DMS114 treated with DMSO at 0.1 percent for 48 hours (cell line): ENCODE measurements at regions not wholly inside any gene's neighbourhood (a gene's known extent, or its start where the extent isn't known, plus 50 kb on each side); places are given as distances from the start of the nearest gene placed in this dataset.

Experiments
- DNase-seq: peaks from one replicate; lab custom pipeline; 2025; ENCODE audit not compliant: unreplicated experiment; lab: John Stamatoyannopoulos, UW

DNA sequence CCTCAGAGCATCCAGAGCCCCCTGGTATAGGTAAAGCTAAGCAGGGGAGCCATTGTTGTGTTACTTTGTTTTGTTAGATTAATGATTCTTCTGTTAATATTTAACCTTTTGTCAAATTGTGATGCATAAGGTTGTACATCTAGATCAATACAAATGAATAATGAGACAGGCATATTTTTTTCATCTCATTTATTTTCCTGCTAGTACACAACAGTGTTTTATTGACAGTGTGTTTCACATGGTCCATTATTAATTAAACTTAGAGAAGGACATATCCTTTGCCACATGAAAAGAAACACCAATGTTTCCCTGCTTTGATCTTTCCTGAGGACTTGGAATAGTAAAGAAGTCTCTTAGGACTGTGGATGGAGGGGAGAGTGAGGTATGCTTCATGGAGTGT lies 543.6 kb upstream of the CFAP20DC start:
- DNase-seq = no peak

DNA sequence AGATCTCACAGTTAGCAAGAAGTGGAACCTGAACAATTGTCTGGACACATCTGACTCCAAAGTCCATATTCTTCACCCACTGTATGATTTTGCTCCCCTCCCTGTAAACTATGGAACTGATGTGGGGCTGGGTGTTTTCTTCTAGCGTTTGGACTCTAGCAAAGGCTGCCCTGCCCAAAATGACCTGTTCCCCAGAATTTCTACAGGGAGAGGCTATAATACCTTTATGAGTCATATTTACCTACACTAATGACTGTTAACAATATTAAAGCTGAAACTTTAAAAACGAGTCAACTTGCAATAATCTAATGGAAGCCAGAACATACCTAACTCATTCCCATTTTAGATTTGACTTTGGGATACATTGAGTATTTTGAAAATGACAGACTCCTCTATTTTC lies 531.2 kb upstream of the CFAP20DC start:
- DNase-seq = no peak

DNA sequence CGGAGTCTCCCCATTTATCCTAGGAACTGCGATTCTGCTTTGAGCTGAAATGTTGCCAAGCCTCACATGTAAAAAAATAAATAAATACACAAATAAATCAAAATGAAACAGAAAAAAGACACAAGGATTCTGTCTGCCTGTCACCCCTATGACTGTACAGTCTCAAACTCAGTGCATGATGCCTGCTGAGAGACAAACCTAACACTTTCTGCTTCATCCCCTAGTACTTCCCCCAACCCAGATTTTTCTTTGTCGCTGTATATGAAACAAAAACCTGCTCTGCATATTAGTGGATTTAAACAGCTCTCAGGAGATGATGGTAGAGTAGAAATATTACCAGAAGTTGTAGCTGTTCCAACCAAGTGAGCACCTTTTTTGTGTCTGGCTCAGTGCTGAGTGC lies 530.7 kb upstream of the CFAP20DC start:
- no peak for DNase-seq

DNA sequence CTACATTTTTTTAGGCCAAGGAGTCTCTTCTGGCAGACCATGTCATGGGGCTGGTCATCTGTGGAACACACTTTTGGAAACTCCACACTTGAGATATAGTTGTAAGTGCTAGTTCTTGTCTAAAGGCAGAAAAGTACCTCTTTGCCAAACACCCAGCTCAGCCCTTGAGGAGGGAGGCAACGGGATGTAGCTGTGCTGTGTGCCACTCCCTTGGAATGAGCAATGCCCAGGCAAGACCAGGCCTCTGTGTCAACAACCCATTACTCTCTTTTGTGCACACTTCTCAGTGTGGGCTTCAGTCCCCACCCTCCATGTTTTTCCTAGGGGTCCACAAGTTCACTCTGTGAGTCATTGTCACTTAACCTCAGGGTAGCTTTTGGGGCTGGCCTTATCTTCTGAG lies 528.3 kb upstream of the CFAP20DC start:
- DNase-seq = no peak

DNA sequence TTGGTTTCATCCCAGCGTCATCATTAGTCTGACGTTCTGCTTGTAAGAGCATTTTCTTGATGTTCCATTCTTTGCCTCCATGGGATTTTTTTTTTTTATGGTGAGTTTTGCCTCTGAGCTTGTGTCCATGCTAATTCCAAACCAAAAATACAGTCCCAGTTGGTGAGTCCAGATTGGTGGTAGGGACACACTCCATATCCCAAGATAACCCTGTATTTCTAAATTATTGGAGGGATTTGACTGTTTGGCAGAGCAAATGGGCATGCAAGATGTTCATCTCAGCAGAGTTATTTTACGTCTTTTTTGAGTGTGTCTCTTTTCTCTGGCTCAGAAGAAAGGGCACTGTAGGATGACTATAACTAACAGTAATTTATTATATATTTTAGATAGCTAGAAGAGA lies 526.8 kb upstream of the CFAP20DC start:
- DNase-seq = no peak

DNA sequence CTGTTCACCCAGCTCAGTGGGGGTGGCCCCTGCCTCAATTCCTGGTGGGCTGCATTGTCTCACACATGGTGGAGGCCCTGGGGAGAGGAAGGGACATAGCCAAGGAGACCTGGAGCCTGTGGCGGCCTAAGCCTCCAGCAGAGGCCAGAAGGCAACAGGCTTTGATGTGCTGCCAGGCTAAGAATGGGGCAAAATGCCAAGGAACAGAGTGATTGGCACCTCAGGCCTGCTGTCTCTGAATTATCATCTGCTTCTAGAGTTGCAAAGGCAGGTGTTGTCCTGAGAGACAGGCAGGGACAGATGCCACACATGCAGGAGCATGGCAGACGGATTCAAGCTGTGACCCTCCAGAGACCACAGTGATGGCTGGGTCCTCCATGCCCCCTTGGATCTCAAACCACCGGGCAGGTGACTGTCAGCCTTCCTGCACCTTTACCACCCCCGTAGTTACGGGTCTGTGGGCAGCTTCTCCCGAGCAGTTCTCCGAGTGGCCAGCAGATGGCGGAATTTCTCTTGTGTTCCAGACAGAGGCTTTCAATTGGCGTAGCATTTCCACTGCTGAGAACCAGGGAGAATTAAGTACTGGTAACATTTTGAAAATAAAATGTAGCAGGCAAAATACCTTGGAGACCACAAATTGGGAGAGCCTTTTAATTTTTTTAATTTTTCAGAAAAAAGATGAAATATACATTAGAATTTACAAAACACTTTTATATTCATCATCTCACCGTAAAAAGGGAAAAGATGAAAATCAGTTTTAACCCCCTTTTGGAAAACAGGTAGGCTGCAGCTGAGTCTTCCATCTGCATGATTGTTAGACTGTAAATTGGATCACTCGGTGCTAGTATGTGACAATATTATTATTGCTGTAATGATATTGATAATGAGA lies 525.5 kb upstream of the CFAP20DC start:
- peak; percentile 48 for DNase-seq

DNA sequence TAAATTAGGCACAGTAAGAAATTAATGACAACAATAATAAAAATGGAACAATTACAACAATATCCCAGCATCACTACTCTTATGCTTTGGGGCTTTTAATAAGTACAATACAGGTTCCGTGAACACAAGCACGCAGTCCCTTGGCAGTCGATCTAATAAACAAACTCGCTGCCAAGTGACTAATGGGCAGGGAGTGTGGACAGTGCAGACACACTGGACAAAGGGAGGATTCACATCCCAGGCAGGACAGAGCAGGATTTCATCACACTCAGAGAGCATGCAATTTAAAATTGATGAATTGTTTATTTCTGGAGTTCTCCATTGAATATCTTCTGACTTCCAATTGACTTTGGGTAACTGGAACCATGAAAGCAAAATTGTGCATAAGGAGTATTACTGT lies 524.1 kb upstream of the CFAP20DC start:
- no peak for DNase-seq

DNA sequence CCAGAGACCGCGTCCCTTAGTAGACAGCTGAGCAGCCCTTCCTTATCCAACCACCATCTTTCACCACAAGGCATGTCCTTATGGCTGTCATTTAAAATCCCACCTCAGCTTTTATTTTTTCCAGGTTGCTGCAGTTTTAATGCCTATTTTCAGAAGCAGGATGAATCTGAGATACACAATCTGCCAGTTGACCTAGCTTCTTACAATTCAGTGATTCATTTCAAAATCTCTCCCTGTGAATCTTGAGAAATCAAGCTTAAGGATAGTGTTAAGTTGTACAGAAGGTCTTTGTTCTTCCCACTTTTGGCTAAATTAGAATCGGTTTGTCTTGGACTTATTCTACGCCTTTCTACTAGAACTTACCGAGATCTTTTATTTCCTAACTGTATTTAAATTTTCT lies 522.3 kb upstream of the CFAP20DC start:
- no peak for DNase-seq

DNA sequence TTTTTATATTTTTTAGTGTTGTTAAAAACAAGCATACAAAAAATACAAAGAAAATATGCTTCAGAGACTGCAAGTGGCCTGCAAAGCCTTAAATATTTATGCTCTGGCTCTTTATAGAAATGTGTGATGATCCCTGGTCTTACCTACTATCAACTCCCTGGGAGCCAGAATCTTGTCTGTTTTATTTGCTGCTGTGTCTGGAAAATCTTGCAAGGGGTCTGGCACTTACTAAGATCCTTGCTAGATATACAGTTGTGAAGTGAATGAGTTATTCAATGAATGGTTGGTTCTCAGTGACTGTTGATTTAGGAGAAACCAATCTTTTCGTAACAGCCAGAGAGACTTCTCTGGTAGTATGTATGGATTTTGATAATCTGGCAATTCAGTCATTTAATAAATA lies 521.0 kb upstream of the CFAP20DC start:
- DNase-seq = no peak

DNA sequence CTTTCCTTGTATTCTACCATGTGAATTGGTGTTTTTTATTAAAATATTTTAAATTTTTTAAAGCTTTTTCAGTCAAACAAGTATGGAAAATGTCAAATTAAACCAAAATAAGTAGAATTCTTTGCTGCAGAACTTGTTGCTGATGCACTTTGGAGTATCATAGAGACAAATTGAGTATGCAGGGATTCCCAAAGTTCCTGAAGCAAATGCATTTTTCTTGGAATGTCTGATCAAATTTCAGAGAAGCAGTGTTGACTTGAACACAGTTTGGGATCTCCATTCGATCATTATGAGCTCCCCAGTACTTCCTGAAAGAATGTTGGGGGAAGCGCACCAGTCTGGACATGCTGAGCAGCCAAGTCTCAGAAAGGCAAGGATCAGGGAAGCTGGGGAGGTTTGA lies 517.8 kb upstream of the CFAP20DC start:
- no peak for DNase-seq

DNA sequence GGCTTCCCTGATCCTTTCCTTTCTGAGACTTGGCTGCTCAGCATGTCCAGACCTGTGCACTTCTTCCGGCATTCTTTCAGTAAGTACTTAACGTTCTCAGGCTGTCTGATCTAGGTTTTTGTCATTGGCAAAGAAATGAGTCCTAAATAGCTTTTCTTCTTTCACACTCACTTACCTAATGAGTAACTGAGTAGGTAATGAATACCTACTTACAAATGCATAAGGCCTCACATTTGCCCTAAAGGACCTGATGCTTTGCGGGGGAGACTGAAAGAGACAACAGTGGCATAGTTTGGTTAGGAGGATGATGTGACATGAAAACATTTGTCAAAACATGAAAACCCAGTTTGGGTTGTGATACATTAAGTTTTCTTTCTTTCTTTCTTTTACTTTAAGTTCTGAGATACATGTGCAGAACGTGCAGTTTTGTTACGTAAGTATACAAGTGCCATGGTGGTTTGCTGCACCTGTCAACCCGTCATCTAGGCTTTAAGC lies 516.7 kb upstream of the CFAP20DC start:
- no peak for DNase-seq

DNA sequence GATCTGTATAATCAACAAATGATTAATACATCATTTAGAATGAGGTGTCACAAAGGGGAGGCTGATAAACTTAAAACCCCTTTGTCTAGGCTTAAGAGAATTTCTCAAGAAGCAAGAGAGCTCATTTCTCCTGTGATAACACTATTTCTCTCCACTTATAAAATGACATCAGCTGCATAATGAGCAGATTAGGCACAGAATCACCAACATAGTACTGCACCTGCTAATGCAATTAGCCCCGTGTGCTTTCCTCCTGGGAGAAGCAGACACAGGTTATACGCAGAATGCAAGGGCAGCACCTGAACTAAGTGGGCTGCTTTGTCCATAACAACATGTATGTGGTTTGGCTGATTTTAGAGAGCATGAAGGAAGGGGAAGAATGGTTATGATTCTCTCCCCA lies 515.3 kb upstream of the CFAP20DC start:
- no peak for DNase-seq

DNA sequence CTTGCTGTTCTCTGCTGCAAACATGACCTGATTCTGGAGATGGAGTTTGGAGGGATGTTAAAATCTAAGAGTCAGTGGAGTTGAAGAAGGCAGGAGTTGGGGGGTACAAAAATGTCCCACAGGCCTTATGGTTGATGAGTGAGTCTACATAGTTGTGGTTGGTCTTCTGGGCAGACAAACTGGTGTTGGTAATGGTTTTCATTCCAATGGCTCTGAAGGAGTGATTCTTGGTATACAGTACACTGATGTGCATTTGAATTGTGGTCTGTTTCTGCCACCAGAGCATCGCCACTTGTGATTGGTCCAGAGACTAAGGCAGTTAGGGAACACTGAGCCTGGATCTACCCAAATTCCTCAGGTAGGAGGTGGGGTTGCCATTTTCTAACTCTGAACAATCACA lies 514.1 kb upstream of the CFAP20DC start:
- DNase-seq = no peak

DNA sequence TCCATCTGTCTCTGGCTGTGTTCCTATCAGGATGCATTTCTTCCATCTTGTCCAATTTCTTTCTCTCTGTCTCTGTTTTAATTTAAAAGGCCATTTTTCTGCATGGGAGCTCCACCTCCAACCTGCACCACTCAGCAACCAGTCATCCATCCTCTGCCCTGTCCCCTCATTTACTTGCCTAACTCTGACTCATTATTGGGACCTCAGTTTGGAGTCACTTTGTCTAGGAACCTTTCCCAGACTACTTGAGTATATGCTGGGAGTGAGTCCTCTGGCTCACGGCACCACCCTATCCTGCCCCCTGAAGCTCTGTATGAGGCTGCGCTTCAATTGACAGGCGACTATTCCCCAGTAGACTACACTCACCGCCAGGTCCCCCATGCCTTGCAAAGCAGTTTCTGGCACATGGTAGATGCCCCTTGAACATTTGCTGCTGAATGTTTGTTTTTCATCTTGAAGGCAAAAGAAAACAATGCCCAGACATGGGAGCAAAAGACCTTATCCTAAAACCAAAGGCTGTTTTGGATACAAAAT lies 513.3 kb upstream of the CFAP20DC start:
- no peak for DNase-seq

DNA sequence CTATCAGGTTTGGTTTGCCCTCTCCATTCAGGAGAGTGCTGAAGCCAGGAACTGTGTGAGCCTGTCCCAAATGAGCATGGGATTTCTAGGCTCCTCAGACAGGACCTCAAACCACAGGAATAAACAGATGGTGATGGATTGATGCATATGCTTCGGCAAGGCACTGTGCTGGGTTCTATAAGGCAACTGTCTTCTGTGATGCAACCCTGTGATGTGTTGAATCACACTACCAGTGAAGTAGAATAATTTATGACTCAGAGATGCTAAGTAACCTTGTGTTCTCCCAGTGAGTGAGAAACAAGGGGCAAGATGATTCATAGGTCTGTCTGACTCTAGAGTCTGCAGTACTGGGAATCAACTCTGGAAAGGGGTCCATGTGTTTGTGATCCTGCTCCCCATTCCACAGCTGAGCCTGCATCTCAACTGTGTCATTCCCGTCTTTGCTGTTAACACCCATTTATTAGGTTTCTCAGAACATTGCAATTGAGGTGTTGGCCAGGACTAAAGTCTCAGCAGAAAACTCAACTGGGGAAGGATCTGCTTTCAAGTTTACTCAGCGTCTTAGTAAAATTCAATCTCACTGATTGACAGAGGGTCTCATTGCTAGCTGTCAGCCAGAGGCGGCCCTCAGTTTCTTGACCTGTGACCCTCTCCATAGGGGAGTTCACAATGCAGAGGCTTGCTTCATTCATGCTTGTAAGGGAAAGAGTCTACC lies 510.1 kb upstream of the CFAP20DC start:
- DNase-seq = no peak

DNA sequence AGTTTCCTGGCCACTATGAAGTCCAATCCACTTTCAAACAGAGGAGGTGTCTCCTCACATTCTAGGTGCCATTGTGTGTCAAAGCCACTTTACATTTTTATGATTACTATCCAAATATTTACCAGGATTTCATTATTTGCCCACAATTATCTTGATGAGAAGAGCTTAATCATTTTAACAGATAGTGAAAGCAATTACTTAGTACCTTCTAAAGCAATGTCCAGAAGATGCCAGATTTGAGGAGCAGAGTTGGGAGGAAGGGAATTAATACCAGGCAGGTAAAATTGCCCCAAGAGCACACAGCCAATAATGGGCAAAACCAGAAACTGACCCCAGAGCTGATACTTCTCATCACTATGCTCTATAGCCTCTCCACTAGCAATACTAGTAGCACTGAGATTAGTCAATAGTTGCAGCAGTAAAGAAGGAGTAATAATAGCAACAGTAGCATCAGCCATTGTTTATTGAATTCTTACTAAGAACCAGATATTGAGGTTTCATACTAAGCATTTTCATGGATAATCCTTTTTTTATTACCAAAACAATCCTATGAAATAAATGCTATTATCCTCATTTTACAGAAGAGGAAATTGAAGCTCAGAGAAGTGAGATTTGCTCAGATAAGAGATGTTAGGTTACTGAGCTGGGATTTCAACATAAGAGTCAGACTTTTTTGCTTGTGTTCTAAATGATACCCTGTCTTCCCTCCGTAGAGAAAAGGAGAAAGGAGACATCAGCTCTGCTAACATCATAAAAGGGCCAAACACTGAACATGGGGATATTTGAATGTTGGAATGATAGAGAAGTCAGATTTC lies 509.3 kb upstream of the CFAP20DC start:
- no peak for DNase-seq

DNA sequence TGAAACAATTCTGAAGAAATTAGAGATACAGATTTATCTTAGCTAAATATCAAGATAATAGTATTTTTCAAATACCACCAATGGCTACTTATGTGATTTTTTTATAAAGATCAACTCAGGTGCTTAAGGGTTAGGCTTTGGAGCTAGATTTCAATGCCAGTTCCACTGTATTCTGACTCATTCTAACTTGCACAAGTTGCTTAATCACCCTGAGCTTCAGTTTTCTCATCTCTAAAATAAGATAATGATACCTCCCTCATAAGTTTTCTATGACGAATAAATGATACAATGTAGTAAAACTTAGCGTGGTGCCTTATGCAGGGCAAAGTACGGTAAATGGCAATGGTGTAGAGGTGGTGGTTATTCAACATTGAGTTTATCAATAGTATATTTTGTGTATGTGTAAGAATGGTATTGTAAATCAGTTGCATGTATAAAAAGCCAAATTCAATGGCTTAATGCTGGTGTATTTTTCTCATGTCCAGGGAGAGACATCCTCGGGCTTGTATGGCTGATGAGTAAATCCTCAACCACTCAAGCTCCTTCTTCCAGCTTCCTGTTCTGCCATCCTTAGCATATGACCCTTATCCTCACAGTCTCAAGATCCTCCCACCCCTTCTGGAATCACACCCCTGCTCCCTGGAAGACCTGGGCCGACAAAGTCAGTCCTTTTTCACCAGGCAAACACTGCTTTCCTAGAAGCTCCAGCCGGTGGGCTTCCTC lies 505.9 kb upstream of the CFAP20DC start:
- no peak for DNase-seq

DNA sequence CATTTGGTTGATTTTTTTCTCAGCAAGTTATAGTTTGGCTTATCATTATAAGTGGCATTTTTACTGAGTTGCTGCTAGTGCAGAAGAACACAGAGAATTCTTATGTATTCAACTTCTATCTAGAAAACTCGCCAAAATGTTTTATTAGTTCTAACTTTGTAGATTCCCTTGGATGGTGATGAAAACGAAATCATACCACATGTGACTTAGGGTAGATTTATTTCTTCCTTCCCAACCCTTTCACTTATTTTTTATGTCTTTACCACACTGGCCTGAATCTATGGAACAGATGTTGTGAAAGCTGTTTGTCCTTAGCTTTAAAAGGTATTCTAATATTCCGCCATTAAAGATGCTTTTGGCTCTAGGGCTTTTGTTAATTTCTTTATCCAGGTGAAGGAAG lies 503.3 kb upstream of the CFAP20DC start:
- DNase-seq = no peak

DNA sequence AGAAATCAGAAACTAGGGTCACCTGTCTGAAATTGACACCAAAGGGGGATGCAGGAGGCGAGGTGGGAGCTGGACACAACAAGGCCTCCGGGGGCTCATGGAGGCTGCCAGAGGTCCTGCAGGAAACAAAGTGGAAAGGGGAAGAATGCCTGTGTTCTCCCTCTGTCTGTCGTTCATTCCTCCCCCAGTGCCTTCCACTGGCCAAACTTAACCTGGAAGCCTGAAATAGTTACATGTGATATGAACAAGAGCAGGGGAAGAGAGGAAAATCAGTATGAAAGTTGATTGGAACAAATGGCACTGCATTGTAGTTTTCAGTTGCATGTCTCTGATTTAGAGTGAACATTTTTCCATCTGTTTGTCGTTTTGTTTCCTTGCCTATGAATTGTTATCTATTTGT lies 502.0 kb upstream of the CFAP20DC start:
- no peak for DNase-seq

DNA sequence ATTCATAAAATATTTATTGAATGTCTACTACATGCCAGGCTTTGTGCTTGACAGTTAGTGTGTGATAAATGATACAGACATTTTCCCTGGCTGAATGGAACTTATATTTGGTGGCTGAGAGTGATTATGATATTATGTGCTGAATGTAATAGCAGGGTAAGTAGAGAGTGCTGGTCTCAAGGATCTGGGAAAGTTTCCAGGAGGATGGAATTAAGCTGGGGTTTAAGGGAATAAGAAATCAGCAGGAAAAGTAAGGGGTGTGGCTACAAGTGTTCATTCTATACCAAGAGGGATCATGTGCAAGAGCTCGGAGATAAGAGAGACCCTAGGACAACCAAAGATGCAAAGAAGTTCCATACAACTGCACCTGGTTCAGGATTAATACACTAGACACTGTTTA lies 500.1 kb upstream of the CFAP20DC start:
- DNase-seq = no peak

DNA sequence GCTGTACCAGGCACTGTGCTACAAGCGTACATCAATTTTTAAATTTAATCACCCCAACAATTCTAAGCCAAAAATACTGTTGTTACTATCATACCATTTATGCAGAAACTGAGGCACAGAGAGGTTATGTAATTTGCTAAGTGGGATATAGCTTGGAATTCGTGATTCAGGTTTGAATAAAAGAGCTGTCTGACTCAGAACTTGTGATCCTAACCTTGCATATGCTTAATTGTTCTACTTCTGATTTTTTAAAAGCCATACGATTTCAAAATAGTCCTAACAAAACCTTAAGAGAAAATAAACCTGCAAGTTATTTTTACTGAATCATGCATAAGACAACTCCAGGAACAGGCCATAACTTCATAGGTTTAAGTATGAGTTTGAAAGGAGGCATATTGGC lies 498.0 kb upstream of the CFAP20DC start:
- no peak for DNase-seq
